HepG2 (cell line): ENCODE measurements at regions not wholly inside any gene's neighbourhood (a gene's known extent, or its start where the extent isn't known, plus 50 kb on each side); places are given as distances from the start of the nearest gene placed in this dataset.

ENCODE experiments used
- ARID5B ChIP-seq: IDR thresholded peaks from 2 replicates; pipeline ENCODE4 v1.4.0; 2020; ENCODE audit warnings: mild to moderate bottlenecking, missing genetic modification reagents
- CCAR2 ChIP-seq: fragments of 200-400 bp; formaldehyde crosslinking; optimal IDR thresholded peaks from 2 replicates; pipeline ENCODE3; 2018; ENCODE audit warnings: low read depth, mild to moderate bottlenecking, low read length, moderate library complexity
- EHMT2 ChIP-seq: fragments of 200-600 bp; sonication (generic); IDR thresholded peaks from 2 replicates; pipeline ENCODE4 v1.7.0; 2017; ENCODE audit warnings: antibody characterized with exemption, low read depth, low read length, borderline replicate concordance
- ELF3 ChIP-seq: IDR thresholded peaks from 2 replicates; pipeline ENCODE4 v1.6.1; 2016; ENCODE audit warnings: missing genetic modification reagents, missing compliant biosample characterization
- HMGXB3 ChIP-seq: sonication (generic); formaldehyde crosslinking; IDR thresholded peaks from 2 replicates; pipeline ENCODE4 v1.4.0; 2020; ENCODE audit warnings: missing genetic modification reagents, borderline replicate concordance
- HNF1A ChIP-seq, 2 experiments: sonication (generic) in 1 of 2; formaldehyde crosslinking in 1 of 2; IDR thresholded peaks; 2 replicates each; pipeline versions ENCODE4 v1.4.0 to v1.6.1; 2016 to 2020; ENCODE audit warnings: borderline replicate concordance in 1 of 2, low read depth in 1 of 2, mild to moderate bottlenecking in 1 of 2, missing genetic modification reagents in 1 of 2
- ISL2 ChIP-seq: sonication (generic); formaldehyde crosslinking; IDR thresholded peaks from 2 replicates; pipeline ENCODE4 v1.5.0; 2020; ENCODE audit warnings: missing genetic modification reagents
- MED1 ChIP-seq: sonication (generic); formaldehyde crosslinking; IDR thresholded peaks from 2 replicates; pipeline ENCODE4 v1.4.0; 2020; ENCODE audit warnings: missing genetic modification reagents
- POLR2G ChIP-seq: fragments of 200-400 bp; formaldehyde crosslinking; IDR thresholded peaks from 2 replicates; pipeline ENCODE4 v1.6.1; 2018; ENCODE audit warnings: mild to moderate bottlenecking, low read depth, low read length, moderate library complexity
- SALL1 ChIP-seq: sonication (generic); formaldehyde crosslinking; IDR thresholded peaks from 2 replicates; pipeline ENCODE4 v1.8.0; 2022; ENCODE audit warnings: mild to moderate bottlenecking, missing genetic modification reagents
- SALL2 ChIP-seq: sonication (generic); formaldehyde crosslinking; IDR thresholded peaks from 2 replicates; pipeline ENCODE4 v1.8.1; 2023; ENCODE audit warnings: mild to moderate bottlenecking, missing genetic modification reagents, inconsistent platforms
- SOX13 ChIP-seq, 3 experiments: fragments of 450-650 bp in 1 of 3; sonication (generic) in 1 of 3; formaldehyde crosslinking in 1 of 3; IDR thresholded peaks in 2 of 3; conservative IDR thresholded peaks in 1 of 3; 2 replicates each; pipeline versions ENCODE4 v1.5.0 to v1.6.1; 2016 to 2020; ENCODE audit warnings: antibody characterized with exemption in 1 of 3, mild to moderate bottlenecking in 1 of 3, missing compliant biosample characterization in 1 of 3, missing genetic modification reagents in 1 of 3, moderate library complexity in 1 of 3
- ZFP36 ChIP-seq: fragments of 150-350 bp; IDR thresholded peaks from 2 replicates; pipeline ENCODE4 v1.6.1; 2018; ENCODE audit warnings: borderline replicate concordance, low read length, low read depth; ENCODE audit not compliant: partially characterized antibody
- ZNF124 ChIP-seq: sonication (generic); formaldehyde crosslinking; IDR thresholded peaks from 2 replicates; pipeline ENCODE4 v1.4.0; 2020; ENCODE audit warnings: missing genetic modification reagents
- ZNF333 ChIP-seq: sonication (generic); formaldehyde crosslinking; IDR thresholded peaks from 2 replicates; pipeline ENCODE4 v1.4.0; 2020; ENCODE audit warnings: mild to moderate bottlenecking, missing genetic modification reagents, borderline replicate concordance

- TF ChIP-seq HNF1A (IDR thresholded peaks at IDR 0.05; ENCODE audit: low read depth) (peak; percentile 97), HNF1A (CRISPR knock-in tag; IDR thresholded peaks at IDR 0.05; ENCODE audit: borderline replicate concordance) (peak; percentile 96), EHMT2 (peak; percentile 21; the same call in 1 of the 2 replicates), CCAR2 (no peak), MED1 (CRISPR knock-in tag) (0 out of 2 replicates have a peak, but pooled peaks have one; percentile 18), ZFP36 (no peak), ZNF333 (CRISPR knock-in tag) (no peak), SALL2 (CRISPR knock-in tag) (no peak), ARID5B (CRISPR knock-in tag) (peak; percentile 68), ZNF124 (CRISPR knock-in tag) (0 out of 2 replicates have a peak, but pooled peaks have one; percentile 4), SALL1 (CRISPR knock-in tag) (peak; percentile 49), ELF3 (peak; percentile 47; the same call in 1 of the 2 replicates), HMGXB3 (0 out of 2 replicates have a peak, but pooled peaks have one; percentile 35), SOX13 (IDR thresholded peaks at IDR 0.05) (no peak), SOX13 (CRISPR knock-in tag; conservative IDR thresholded peaks at IDR 0.05 in 1 of 2, IDR thresholded peaks at IDR 0.05 in 1 of 2) (peak in 1 of 2 experiments; percentile 68; a peak in 3 of 4 replicates), ISL2 (peak; percentile 47; the same call in 1 of the 2 replicates), POLR2G (peak; percentile 61; the same call in 1 of the 2 replicates)
Observed at GRCh38 chr6:157727629-157728182, 95.3 kb upstream of the SNX9 start (continued).
